ENCODE measurements at regions not wholly inside any gene's neighbourhood (a gene's known extent, or its start where the extent isn't known, plus 50 kb on each side); places are given as distances from the start of the nearest gene placed in this dataset.

DNA sequence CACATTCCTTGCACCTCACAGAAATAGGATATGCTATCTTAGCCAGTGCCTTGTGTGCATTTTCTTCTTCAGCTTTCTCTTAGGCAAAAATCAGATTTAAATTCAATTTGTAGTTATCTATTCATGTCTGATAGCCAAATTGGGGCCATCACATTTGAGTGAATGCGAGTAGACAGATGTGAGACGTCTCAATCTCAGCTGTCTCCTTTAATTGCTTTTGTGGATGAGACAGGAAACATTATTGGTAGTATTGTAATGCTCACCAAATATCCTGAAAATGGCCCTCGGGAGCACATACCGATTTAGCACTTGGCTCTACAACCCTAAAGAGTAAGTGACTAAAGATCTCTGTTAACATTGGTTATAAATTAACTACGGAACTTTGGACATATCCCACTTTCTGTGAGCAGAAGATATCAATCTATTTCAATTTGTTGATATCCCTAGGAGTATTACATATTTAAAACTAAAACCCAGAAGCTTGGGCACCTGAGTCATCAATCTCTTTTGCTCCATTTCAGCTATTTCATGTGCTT lies 1012.5 kb upstream of the TMEM132C start:
- TF ChIP-seq, protein P1, sequence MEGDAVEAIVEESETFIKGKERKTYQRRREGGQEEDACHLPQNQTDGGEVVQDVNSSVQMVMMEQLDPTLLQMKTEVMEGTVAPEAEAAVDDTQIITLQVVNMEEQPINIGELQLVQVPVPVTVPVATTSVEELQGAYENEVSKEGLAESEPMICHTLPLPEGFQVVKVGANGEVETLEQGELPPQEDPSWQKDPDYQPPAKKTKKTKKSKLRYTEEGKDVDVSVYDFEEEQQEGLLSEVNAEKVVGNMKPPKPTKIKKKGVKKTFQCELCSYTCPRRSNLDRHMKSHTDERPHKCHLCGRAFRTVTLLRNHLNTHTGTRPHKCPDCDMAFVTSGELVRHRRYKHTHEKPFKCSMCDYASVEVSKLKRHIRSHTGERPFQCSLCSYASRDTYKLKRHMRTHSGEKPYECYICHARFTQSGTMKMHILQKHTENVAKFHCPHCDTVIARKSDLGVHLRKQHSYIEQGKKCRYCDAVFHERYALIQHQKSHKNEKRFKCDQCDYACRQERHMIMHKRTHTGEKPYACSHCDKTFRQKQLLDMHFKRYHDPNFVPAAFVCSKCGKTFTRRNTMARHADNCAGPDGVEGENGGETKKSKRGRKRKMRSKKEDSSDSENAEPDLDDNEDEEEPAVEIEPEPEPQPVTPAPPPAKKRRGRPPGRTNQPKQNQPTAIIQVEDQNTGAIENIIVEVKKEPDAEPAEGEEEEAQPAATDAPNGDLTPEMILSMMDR (IDR thresholded peaks at IDR 0.05; ENCODE audit: insufficient read depth, missing control alignments) = no peak
- FAIRE-seq (no peak), DNase-seq (ENCODE audit: insufficient read length, low spot score) (no peak)

DNA sequence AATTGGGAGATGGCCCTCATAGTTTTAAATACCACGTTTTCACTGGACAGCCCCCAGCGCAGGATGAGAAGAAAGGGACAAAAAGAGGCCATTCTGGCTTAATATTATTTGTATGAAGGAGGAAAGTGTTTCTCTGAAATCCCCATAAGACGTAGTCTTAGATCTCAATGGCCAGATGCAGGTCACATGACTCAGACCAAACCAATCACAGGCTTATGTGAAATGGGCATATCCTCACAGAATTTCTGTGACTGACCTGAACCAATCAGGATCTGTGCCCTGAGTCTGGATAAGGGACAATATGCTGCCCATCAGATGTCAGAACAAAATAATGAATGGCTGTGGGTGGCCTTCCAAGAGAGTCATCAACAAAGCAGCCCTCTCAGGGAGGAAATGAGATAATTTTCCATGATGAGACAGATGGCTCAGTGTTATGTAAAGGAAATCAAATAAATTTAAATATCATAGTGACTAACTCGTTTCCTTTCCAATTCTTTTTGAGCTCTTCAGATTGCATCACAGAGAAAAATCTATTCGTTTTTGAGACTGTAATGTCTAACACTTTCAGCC lies 1009.5 kb upstream of the TMEM132C start:
- DNase-seq (ENCODE audit: insufficient read length, low spot score) (no peak), FAIRE-seq (no peak)
- TF ChIP-seq, protein P1 (IDR thresholded peaks at IDR 0.05; ENCODE audit: insufficient read depth, missing control alignments) = no peak

DNA sequence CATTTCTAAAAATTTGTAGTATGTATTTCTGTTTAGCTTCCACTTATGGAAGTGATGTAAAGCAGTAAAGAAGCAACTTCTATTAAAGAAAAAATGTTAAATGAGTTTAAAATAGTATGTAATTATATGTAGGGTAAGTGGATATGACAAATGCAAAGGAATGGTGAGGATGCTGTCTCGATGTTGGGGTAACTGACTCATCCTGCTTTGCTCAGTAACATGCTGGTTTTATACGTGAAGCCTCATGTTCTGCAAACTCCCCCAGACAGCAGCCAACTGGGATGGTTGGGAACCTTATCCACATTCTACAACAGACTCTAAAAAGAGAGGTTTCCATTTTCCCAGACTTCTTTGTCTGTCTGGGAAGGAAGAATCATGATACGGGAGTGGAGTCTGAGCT lies 1006.4 kb upstream of the TMEM132C start:
- FAIRE-seq = no peak
- DNase-seq (ENCODE audit: insufficient read length, low spot score) = no peak
- TF ChIP-seq, protein P1 (IDR thresholded peaks at IDR 0.05; ENCODE audit: insufficient read depth, missing control alignments) = no peak

DNA sequence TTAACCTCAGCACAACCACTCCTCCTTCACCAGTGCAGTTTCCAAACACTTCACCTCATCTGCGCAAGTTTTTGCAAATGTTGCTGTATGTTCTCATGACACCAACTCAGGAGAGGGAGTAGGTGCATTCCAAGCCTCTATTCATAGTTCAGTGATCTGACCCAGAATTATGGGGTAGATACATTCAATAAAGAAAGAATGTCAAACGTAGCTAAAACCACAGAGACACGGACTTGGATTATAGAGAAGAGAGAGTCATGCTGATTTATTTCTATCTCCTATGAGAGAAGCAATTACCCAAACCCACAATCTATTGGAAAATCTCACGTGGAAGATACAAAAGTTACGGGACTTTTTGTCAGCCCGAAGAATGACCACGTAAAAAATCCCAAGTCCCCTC lies 1006.0 kb upstream of the TMEM132C start:
- TF ChIP-seq, protein P1 (IDR thresholded peaks at IDR 0.05; ENCODE audit: insufficient read depth, missing control alignments) = no peak
- DNase-seq (ENCODE audit: insufficient read length, low spot score) (no peak), FAIRE-seq (no peak)

DNA sequence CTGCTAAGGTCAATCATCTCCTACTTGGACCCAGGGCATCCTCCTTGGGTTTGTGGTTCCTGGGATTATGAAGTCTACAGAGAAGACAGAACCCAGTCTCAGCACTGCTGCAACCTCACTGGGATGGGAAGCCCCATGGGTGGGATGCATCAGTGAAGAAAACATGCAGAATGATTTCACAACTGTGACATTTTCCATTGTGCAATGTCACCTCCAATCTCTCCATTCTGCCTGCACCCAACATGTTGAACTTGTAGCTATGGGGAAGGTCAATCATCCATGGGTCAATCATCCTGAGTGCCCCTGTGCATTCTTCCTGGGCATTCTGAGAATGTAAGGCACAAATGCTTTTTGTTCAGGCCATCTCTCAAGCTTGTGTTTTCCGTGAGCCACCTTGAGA lies 1004.4 kb upstream of the TMEM132C start:
- TF ChIP-seq, protein P1 (IDR thresholded peaks at IDR 0.05; ENCODE audit: insufficient read depth, missing control alignments) = no peak
- no peak for FAIRE-seq
- no peak for DNase-seq (ENCODE audit: insufficient read length, low spot score)

DNA sequence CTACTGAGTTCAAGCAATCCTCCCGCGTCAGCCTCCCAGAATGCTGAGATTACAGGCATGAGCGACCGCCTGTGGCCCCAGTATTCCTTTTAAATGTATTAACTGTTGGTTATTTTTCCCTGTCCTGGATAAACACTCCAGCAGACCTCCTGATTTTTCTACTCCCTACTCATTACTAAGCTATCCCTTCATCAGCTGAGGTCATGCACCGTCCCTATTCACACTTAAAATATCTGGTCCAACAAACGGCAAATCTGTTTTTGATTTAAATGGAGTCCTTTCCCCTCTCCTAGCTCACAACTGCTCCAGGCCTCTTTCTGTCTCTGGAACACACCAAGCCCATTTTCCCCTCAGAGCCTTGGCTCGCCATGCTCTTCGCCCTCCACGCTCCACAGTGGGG lies 1003.3 kb upstream of the TMEM132C start:
- FAIRE-seq = no peak
- TF ChIP-seq, protein P1 (IDR thresholded peaks at IDR 0.05; ENCODE audit: insufficient read depth, missing control alignments) = no peak
- no peak for DNase-seq (ENCODE audit: insufficient read length, low spot score)

DNA sequence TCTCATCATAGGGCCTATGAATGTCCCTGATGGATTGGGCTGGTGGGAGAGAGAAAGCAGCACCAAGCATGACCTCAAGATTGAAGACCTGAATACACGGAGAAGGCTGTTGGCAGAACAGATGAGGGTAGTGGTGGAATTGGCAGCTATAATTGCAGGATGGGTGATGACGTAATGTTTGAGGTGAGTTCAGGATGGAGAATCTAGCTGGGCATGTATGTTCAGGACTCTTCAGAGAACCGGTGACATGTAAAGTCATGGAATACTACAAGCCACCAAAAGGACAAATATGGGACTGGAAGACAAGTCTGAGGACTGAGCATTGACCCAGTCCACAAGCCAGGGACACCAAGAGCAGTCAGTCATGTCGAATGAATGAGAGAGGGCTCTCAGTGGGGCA lies 999.8 kb upstream of the TMEM132C start:
- no peak for FAIRE-seq
- TF ChIP-seq, protein P1 (IDR thresholded peaks at IDR 0.05; ENCODE audit: insufficient read depth, missing control alignments) = no peak
- no peak for DNase-seq (ENCODE audit: insufficient read length, low spot score)
